ENCODE measurements at regions not wholly inside any gene's neighbourhood (a gene's known extent, or its start where the extent isn't known, plus 50 kb on each side); places are given as distances from the start of the nearest gene placed in this dataset.
"Not testable (repeated sequence)": the region's sequence is repeated elsewhere in the genome, so short reads cannot be mapped to it uniquely, and the experiment has no call there.

DNA sequence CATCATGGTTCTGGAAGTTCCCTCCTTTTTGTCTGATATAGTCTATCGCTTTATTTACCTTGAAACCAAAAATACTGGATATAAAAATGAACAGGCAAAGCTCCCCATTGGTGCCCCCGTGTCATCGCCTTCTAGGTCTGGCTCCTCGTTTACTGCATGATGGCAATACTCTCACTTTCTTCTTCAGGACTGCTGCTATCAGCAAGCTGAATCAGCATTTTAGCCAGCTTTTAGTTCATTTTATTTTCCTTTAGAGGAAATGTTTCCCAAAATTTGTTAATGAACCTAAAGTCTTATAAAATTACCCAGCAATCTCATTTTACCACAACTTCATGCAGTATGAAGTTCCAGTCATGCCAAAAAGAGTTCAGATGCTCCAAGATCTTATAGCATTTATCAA lies 80.5 kb downstream of the ZIC3 start:
- no peak for DNase-seq

DNA sequence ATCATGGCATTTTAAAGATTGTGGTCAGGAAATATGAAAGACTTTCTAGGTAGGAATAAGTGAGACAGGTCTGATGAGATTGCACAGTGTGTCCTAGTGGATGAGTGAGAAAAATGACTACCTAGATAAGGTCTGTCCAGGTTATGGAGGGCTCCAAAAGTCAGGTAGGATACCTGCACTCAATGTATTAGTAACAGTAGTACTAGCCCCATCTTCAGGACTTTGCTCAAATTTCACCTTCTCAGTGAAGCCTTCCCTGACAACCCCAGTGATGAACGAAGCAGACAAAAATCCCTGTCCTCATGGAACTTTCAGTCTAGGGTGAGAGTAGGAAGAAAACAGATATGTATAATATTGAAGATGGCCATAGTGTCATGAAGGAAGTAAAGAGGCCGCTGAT lies 85.7 kb downstream of the ZIC3 start:
- no peak for DNase-seq

DNA sequence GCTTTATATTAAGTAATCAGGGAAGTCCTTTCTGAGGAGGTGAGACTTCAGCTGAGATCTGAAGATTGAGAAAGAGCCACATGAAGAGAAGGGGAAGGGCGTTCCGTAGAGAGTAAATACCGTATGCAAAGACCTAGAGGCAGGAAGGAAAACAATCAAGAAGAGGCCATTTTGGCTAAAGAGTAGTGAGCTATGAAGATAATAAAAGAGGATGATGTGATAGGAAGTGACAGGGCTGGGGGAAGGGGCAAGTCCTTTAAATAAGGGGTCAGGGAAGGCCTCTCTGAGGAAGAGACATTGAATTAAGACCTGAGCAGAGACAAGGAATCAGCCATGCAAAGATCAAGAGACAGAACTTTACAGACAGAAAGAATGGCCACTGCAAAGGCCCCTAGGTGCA lies 86.2 kb downstream of the ZIC3 start:
- DNase-seq = no peak

DNA sequence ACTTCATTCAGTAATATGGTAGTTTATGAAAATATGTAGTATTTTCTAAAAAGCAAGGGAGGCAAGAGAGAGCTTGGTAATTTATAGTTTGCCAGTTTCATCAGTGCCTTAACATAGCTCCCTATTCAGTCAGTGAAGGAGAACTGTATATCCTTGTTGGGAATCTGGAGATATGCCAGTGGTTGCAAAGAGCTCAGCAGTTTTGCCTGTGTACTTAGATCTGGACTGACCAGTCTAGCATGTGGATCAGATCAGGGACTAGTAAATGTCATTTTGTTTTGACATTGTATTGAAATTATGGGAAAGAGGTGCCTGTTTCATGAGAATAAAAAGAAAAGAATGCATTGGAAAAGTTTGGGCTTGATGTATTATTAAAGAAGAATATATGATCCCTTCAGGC lies 88.6 kb downstream of the ZIC3 start:
- DNase-seq = no peak

DNA sequence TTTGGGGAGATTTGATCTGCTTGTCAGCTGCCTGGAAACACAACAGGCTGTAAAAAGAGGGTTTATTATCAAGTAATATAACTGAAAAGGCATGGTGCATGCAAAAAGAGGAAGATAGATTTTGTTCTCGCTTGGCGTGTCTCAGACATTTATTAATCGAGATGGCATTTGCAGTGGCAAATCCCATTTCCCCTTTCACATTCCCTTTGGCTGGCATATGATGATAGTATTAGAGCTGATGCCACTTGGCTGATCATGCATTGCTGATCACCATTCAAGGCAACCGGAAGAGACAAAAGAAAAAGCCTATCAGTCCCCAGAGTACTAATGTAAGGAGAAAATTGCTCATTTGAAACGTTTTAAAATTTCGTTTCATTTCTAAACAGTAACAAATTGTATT lies 101.8 kb downstream of the ZIC3 start:
- DNase-seq = no peak

DNA sequence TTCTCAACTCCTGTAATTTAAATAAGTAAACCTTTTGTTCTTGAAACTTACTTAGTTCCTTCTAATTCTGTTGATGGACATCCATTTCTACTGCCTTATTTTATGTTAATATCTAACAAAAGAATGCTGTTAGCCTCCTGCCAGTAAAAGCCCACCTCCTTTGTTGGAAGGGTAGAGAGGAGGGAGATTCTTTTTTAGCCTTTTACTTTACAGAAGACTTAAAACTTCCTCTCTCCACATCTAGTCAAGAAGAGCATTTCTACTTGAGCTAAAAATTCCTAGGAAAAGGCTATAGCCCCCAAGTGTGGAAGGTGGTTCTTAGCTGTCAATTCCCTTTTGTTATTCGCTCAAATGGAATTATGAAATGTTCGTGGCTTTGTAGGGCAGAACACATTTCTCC lies 118.7 kb downstream of the ZIC3 start:
- DNase-seq = no peak

DNA sequence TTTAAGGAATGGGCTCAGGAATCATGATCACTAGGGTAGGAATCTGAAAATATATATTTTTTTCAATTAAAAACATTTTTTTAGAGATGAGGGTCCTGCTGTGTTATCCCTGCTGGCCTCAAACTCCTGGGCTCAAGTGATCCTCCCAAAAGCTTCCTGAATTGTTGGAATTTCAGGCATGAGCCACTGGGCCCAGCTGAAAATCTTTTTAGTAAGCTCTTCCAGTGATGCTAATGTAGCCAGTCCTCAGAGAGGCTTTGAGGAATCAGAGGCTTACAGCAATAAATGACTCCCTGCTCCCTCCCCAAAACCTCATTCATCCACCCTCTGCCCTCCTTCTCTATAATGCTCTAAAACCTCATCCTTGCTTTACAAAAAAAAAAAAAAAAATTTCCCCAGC lies 129.5 kb downstream of the ZIC3 start:
- no peak for DNase-seq

DNA sequence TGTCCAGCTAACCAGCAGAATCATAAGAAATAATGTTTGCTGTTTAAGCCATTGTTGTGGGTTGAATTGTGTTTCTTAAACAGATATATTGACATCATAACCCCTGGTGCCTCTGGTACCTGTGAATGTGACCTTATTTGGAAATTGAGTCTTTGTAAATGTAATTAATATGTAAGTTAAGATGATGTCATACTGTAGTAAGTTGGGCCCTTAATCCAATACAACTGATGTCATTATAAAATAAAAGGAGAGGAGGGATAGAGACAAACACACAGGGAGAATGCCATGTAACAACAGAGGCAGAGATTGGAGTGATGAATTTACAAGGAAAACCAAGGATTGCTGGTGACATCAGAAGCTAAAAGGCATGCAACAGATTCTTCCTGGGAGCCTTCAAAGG lies 141.4 kb downstream of the ZIC3 start:
- DNase-seq = no peak

DNA sequence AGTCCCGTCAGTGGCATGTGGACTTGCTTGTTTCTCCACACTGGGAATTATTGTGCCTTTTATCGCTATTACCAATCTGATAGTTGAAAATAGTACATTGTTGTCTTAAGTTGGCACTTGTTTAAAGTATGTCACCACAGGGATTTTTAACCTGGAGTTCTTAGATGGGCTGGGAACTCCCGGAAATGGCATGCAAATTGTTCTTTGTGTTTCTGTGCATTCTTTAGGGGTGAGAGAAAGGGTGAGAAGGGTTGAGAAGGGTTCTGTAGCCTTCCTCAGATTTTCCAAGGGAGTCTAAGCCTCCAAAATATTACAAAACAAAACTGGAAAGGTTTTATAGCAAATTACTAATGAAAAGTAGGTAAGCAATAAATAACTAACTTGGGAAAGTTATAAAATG lies 176.9 kb downstream of the ZIC3 start:
- DNase-seq = no peak

DNA sequence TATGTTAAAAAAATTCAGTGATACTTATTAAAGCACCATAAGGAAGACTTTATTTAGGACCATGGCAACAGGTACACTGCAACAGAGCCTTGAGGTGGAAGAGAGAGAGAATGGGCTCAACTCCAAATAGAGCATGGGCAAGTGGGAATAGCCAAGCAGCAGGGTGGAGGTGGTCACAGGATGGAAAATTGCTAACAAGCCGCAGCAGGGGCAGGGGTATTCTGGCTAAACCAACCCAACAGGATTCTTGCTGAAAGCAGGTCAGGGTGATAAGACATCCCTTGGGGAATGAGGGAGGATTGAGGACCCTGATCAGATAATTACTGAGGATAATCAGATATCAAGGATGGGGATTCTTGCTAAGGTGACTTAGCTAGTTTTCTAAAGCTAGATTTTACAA lies 177.5 kb downstream of the ZIC3 start:
- no peak for DNase-seq

DNA sequence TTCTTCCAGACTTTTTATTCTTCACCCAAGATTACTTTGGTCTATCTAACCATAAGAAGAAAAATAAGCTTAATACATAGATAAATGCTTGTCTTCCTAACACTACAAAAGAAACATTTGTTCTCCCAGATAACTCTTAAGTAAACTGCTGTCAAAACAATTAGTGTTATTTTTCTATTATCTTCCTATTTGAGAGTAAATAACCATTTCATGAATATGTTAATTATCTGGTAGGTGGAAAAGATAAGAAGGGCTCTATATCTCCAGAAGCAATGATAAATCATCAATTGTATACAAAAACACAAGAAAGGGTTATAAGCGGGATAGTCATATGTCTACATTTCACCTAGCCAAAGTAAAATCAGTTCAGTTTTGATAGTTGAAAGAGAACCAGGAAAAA lies 180.4 kb downstream of the ZIC3 start:
- DNase-seq = no peak

DNA sequence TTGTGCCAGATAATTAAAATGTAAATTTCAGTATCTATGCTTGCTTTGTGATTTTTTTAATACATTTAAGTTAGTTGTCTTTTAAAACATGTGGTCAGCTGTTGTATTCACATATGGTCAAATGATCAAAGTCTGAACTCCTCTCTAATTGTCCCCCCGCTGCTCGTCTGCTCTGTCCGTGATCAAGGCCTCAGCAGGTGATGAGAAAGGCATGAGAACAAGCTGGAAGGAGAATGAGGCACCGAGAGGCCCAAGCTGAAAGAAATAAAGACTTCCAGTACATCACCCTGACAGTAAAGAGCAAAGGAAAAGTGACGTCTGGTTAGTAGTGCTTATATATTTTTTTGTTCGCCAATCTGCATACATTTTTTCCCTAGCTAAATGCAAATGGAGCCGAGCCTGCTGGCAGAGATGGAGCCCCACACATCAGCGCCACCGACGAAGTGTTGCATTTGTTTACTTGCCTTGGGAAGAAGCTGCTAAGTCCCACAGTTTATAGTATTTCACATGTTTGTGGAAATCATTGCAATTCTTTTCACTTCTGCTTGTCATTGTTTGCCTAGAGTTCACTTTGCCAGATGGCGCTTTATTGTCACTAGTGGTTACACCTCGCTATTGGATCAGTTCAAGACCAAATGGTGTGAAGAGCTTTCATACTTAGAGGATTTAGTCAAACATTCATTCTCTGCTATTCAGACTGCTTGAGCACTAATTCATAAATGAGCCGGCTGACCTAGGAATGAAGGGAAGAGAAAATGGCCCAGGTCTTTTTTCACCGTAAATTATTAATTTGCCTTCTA lies 181.5 kb downstream of the ZIC3 start:
- DNase-seq = no peak

DNA sequence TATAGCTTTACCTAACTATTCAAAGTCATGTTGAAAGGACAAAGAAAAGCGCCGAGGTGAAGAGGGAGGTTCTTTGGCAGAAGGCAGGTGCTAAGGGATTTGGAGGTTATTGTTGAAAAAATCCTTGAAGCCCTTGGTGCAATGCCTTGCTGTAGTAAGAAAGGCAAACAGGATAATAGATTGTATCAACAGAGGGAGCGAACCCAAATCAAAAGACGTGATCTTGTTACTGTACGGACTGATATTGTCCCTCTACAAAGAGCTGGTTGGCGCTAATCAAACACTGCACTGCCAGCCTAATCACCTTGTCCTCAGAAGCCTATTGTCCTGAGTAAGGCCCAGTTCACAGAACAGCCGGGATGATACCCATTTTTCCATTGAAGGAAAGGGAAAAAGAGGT lies 182.9 kb downstream of the ZIC3 start:
- no peak for DNase-seq

DNA sequence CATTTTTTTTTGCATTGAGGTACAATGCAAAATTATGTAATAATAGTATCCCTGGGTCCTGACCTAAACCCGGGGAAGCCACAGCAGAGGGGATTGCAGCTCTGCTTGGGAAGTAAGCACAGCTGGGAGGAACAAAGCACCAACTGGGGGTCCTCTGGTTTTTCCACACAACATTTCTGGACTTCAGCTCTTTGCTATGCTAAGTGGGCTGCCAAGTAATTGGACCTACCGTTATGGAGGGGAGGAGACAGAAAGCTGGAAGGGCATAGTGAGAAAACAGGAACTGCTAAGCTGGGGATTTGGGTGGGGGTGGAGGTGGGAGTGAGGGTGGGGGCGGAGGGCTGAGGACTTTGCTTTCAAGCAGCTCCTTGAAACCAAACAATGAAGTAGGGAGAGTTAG lies 183.3 kb downstream of the ZIC3 start:
- DNase-seq = no peak

DNA sequence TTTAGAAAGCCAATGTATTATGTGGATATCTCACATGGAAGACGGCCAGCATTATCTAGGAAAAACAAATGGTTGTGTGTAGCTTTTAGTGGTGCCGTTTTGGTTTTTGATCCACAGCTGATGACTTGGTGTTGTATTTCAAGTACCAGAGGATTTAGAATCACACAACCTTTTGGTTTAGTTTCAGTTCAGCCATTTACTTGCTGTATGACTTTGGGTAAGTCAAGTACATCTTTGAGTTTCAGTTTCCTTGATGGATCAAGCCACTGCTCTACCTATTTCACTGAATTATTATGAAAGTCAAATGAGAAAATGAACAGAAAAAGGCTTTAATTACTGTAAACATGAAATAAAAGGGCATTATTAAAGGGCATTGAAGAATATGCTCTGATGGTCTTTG lies 205.6 kb downstream of the ZIC3 start:
- DNase-seq = no peak

DNA sequence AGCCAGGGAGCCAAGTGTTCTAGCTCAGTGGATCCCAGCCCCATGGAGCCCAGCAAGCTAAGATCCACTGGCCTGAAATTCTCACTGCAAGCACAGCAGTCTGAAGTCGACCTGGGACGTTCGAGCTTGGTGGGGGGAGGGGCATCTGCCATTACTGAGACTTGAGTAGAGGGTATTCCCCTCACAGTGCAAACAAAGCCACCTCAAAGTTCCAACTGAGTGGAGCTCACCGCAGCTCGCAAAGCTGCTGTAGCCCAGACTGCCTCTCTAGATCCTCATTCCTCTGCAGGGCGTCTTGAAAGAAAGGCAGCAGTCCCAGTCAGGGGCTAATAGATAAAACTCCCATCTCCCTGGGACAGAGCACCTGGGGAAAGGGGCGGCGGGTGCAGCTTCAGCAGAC lies 226.3 kb downstream of the ZIC3 start:
- DNase-seq = no peak

DNA sequence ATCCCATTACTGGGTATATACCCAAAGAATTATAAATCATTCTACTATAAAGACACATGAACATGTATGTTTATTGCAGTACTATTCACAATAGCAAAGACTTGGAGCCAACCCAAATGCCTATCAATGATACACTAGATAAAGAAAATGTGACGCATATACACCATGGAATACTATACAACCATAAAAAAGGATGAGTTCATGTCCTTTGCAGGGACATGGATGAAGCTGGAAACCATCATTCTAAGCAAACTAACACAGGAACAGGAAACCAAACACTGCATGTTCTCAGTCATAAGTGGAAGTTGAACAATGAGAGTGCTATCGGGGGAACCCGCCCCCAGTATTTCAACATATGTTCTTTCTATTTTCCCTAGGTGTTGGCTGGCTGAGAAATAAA lies 232.0 kb downstream of the ZIC3 start:
- DNase-seq = not testable (repeated sequence)

DNA sequence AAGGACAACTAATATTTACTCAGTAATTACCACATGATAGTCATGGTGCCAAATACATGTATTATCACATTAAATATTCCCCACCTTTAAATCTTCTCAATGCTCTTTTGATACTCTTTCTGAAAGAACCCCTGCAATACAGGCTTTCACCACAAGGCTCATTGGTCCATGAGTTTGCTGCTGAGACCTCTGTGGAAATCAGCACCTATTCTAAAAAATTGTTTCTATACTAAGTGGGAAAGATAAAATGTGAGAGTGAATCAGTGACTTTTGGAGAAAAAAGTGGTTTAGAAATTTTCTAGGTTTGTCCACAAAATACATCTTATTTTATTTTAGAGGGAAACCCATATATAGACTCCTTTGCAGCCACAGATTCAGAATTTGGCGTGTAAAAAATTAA lies 257.3 kb downstream of the ZIC3 start:
- no peak for DNase-seq

DNA sequence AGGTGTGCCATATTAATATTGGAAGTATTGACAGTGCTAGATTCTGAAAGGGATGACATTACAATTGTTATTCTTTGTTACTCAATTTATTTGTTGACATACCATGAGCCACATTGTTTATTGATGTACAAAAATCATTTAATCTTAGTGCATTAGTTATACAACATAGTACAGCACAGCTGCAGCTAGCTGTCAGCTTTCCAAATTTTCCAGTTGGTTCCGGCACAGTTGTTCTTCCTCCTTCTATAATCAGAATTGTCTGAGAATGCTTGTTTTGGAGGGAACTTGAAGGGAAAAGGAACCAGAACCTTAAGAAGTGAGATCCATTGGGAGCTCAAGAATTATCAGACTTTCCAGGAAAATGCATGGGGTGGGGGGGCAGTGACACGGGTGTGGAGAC lies 281.4 kb downstream of the ZIC3 start:
- peak; percentile 17 to 73 (median 40) for DNase-seq

DNA sequence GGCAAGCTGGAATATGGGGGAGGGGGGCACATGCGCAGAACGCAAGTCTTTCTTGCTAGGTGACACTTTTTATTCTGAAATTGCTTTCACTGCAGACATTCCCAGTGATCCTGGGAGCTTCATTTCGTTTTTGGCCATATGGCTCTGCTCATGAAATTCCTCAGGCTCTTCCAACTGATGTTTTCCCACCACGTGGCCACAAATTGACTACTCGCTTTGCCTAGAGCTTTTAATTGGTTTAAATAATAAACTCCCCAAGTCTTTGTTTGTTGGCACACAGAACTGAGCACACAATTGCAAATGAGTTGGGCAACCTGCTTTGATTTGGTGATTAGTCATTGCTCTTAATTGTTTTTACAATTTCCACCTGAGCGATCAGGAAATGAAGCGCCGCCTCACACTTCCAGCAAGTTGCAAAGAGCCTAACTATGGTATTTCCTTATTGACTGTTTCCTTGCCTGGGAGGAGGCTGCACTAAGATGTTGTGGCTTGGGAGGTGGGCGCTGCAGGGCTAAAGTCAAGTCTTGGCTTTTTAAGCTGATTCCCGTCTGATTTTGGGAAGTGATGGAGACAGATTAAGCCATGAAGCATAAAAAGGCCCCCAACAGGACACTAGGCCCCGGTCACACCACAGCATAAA lies 282.5 kb downstream of the ZIC3 start:
- DNase-seq = no peak

DNA sequence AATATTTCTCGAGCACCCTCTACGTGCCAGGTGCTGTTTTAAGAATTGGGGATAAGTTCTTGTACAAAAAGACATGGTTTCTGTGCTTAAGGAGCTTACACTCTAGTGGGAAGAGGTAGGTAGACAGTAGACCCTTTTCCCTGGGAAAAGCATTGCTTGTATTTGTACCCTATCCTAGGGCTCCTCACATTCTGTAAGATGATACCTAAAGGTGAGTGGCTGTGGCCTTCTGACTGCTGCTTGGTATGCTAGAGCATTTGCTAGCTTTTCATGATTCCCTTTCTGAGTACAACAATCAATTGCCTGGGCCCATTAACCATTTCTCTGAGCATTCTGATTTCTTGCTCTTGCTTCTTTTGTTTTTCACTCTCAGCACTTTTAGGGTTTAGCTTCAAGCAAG lies 286.6 kb downstream of the ZIC3 start:
- no peak for DNase-seq

DNA sequence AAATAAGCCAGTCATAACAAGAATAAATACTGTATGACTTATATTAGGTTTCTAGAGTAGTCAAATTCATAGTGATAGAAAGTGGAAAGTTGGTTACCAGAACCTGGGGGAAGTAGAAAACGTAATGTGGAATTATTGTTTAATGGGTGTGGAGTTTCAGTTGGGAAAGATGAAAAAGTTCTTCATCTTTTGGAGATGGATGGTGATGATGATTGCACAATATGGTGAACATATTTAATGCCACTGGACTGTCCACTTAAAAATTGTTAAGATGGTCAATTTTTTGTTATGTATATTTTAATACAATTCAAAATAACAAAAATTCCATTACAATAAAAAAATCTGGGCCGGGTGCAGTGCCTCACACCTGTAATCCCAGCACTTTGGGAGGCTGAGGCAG lies 289.6 kb downstream of the ZIC3 start:
- no peak for DNase-seq

DNA sequence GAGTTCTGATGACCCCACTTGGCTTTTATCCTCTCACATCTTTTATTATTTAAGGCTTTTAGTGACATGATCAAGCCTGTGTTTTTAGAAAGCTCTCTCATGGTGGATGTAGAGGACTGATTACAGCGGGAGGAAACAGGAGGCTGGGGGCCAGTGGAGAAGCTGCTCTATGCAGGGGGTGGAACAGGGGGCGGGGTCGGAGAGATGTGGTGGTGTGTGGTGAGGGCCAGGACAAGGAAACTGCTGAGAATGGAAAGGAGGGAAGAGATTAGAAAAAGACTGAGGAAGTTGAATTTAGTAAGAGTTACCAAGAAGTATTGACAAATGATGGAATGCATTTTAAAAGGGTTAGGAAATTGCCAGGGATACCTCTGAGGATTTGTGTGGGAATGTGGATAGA lies 292.2 kb downstream of the ZIC3 start:
- DNase-seq = no peak

DNA sequence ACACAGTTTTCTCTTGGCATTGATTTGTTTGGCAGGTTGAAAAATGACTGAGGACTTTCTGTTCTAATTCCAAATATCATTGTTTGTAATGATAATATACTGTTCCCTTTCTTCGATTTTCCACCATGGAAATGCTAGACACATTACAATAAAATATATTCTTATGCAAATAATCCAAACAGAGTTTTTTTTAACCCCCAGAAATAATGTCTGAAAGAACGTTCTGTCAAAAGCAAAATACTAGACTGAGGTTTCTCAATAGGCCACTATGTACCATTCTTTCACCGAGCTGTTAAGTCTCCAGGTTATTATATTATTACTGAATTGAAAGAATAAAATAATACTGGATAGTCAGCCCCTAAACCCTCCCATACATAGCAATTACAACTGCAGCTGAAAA lies 312.5 kb downstream of the ZIC3 start:
- DNase-seq = no peak

Data from muscle of back (tissue), 3 donors.